ENCODE measurements at regions not wholly inside any gene's neighbourhood (a gene's known extent, or its start where the extent isn't known, plus 50 kb on each side); places are given as distances from the start of the nearest gene placed in this dataset.

GRCh38 chr5:57627661-57628060 is 145.1 kb upstream of the ACTBL2 start:
- DNase-seq (ENCODE audit: extremely low spot score), result no peak
- ChIA-PET CTCF (no interaction called here), POLR2A (no interaction called here)
- TF ChIP-seq NFRKB (IDR thresholded peaks at IDR 0.05) (no peak), TARDBP (IDR thresholded peaks at IDR 0.05) (no peak), FOXK2 (IDR thresholded peaks at IDR 0.05) (no peak), LEF1 (IDR thresholded peaks at IDR 0.05; ENCODE audit: borderline replicate concordance) (no peak), PKNOX1 (IDR thresholded peaks at IDR 0.05) (no peak), BHLHE40 (IDR thresholded peaks at IDR 0.05; ENCODE audit: borderline replicate concordance) (no peak)

- ChIA-PET POLR2A (no interaction called here), CTCF (interaction anchor here (0.9 kb wide), 1 partner anchor 24 kb away, joined by 3 read pairs; no protein-coding TSS in a partner anchor)
- no peak for TF ChIP-seq SUZ12 (IDR thresholded peaks at IDR 0.05)
- no peak for TF ChIP-seq LEF1 (IDR thresholded peaks at IDR 0.05; ENCODE audit: borderline replicate concordance)
- no peak for TF ChIP-seq FOXA1 (IDR thresholded peaks at IDR 0.05)
- no peak for TF ChIP-seq ZNF384 (IDR thresholded peaks at IDR 0.05)
- no peak for TF ChIP-seq TARDBP (IDR thresholded peaks at IDR 0.05)
- TF ChIP-seq CTBP1 (IDR thresholded peaks at IDR 0.05; ENCODE audit: borderline replicate concordance), result no peak
- no peak for DNase-seq (ENCODE audit: extremely low spot score)
Observed at GRCh38 chr5:57626703-57627102, 144.1 kb upstream of the ACTBL2 start.

- DNase-seq (ENCODE audit: extremely low spot score), result no peak
- ChIA-PET CTCF (no interaction called here), POLR2A (no interaction called here)
- TF ChIP-seq L3MBTL2 (conservative IDR thresholded peaks at IDR 0.05) (no peak), BHLHE40 (IDR thresholded peaks at IDR 0.05; ENCODE audit: borderline replicate concordance) (no peak), LEF1 (IDR thresholded peaks at IDR 0.05; ENCODE audit: borderline replicate concordance) (no peak), FOXA1 (IDR thresholded peaks at IDR 0.05) (no peak), FOXK2 (IDR thresholded peaks at IDR 0.05) (no peak), FOXM1 (IDR thresholded peaks at IDR 0.05; ENCODE audit: borderline replicate concordance) (no peak), NFRKB (IDR thresholded peaks at IDR 0.05) (no peak), SUZ12 (IDR thresholded peaks at IDR 0.05) (no peak), CTBP1 (IDR thresholded peaks at IDR 0.05; ENCODE audit: borderline replicate concordance) (no peak)
Observed at GRCh38 chr5:57621624-57622023, 139.0 kb upstream of the ACTBL2 start.

- no peak for DNase-seq (ENCODE audit: extremely low spot score)
- ChIA-PET CTCF (no interaction called here), POLR2A (no interaction called here)
- TF ChIP-seq BHLHE40 (IDR thresholded peaks at IDR 0.05; ENCODE audit: borderline replicate concordance), result no peak
- no peak for TF ChIP-seq NFRKB (IDR thresholded peaks at IDR 0.05)
- TF ChIP-seq ARNT (IDR thresholded peaks at IDR 0.05), result no peak
Observed at GRCh38 chr5:57618767-57619381, 136.3 kb upstream of the ACTBL2 start.

GRCh38 chr5:57613741-57614140 is 131.1 kb upstream of the ACTBL2 start:
- DNase-seq (ENCODE audit: extremely low spot score), result no peak
- ChIA-PET CTCF (no interaction called here), POLR2A (no interaction called here)
- no peak for TF ChIP-seq L3MBTL2 (conservative IDR thresholded peaks at IDR 0.05)
- TF ChIP-seq FOXA1 (IDR thresholded peaks at IDR 0.05), result no peak
- TF ChIP-seq BHLHE40 (IDR thresholded peaks at IDR 0.05; ENCODE audit: borderline replicate concordance), result no peak
- TF ChIP-seq TARDBP (IDR thresholded peaks at IDR 0.05), result no peak
- TF ChIP-seq ARNT (IDR thresholded peaks at IDR 0.05), result no peak
- no peak for TF ChIP-seq ELF4 (IDR thresholded peaks at IDR 0.05)
- TF ChIP-seq SP1 (IDR thresholded peaks at IDR 0.05), result no peak

GRCh38 chr5:57611177-57611576 is 128.6 kb upstream of the ACTBL2 start:
- POLR2A ChIA-PET, result no interaction called here
- CTCF ChIA-PET, result interaction anchor here (0.7 kb wide), 1 partner anchor 120 kb away, joined by 8 read pairs; no protein-coding TSS in a partner anchor

GRCh38 chr5:57608542-57608941 is 125.9 kb upstream of the ACTBL2 start:
- DNase-seq (ENCODE audit: extremely low spot score), result no peak
- ChIA-PET POLR2A (no interaction called here), CTCF (no interaction called here)
- TF ChIP-seq HDGF (IDR thresholded peaks at IDR 0.05; ENCODE audit: borderline replicate concordance), result no peak
- no peak for TF ChIP-seq L3MBTL2 (conservative IDR thresholded peaks at IDR 0.05)
- TF ChIP-seq ELF4 (IDR thresholded peaks at IDR 0.05), result no peak
- no peak for TF ChIP-seq NFRKB (IDR thresholded peaks at IDR 0.05)
- no peak for TF ChIP-seq FOXK2 (IDR thresholded peaks at IDR 0.05)
- TF ChIP-seq ARNT (IDR thresholded peaks at IDR 0.05), result no peak
- TF ChIP-seq PKNOX1 (IDR thresholded peaks at IDR 0.05), result no peak
- no peak for TF ChIP-seq SUZ12 (IDR thresholded peaks at IDR 0.05)
- no peak for TF ChIP-seq TARDBP (IDR thresholded peaks at IDR 0.05)

More at GRCh38 chr5:57611177-57611576, 128.6 kb upstream of the ACTBL2 start:
- no peak for DNase-seq (ENCODE audit: extremely low spot score)
- TF ChIP-seq TARDBP (IDR thresholded peaks at IDR 0.05) (no peak), PKNOX1 (IDR thresholded peaks at IDR 0.05) (no peak), FOXM1 (IDR thresholded peaks at IDR 0.05; ENCODE audit: borderline replicate concordance) (no peak), ARNT (IDR thresholded peaks at IDR 0.05) (no peak), ELF4 (IDR thresholded peaks at IDR 0.05) (no peak), LEF1 (IDR thresholded peaks at IDR 0.05; ENCODE audit: borderline replicate concordance) (no peak), CTBP1 (IDR thresholded peaks at IDR 0.05; ENCODE audit: borderline replicate concordance) (no peak), BHLHE40 (IDR thresholded peaks at IDR 0.05; ENCODE audit: borderline replicate concordance) (no peak), SUZ12 (IDR thresholded peaks at IDR 0.05) (no peak), ZNF384 (IDR thresholded peaks at IDR 0.05) (no peak), HDGF (IDR thresholded peaks at IDR 0.05; ENCODE audit: borderline replicate concordance) (no peak), FOXK2 (IDR thresholded peaks at IDR 0.05) (no peak), NFRKB (IDR thresholded peaks at IDR 0.05) (no peak), L3MBTL2 (conservative IDR thresholded peaks at IDR 0.05) (no peak), SP1 (IDR thresholded peaks at IDR 0.05) (no peak), FOXA1 (IDR thresholded peaks at IDR 0.05) (no peak)
